ENCODE measurements at regions not wholly inside any gene's neighbourhood (a gene's known extent, or its start where the extent isn't known, plus 50 kb on each side); places are given as distances from the start of the nearest gene placed in this dataset.

DNA sequence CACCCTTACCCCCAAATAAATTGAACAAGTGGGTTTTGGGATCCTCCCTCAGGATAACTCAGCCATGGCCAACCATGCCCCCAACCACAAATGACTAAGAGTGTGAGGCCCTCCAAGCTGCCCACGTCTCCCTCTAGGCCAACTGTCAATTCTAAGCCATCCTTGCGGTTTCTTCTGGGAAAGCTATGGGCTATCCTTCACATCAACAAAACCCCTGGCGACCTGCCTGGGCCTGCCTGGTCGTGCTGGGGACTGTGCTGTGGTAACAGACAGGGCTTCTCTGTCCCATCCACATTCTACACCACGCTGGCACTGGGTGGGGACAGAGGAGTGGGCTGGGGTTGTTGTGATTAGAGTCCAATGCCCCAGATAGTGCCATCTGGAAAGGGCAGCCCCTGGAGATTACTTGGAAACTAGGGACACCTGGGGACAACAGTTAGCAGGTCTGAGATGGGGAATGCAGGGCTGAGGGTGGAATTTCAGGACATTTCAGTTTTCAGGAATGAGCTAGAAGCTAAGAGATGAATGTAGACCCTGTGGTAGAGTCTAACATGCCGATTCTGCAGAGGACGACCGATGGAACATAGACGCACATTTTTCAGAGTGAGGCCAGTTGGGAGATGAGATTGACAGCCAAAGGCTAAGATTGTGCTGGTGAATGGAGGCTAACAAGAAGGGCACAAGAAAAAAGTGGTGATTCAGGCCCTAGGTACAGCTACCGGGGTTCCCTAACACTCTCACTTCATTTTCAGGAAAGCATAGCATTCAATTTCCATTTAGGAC lies 131.9 kb downstream of the RASSF10 start:
- H3K9ac ChIP-seq, result no peak overlapping the region
- H3K9me3 Mint-ChIP-seq, result peaks cover 3% of the 10 kb centered on the region
- no peaks in the 10 kb centered on the region for H3K27me3 ChIP-seq
- no peak overlapping the region for H3K4me2 ChIP-seq
- H3K27ac ChIP-seq, result no peak overlapping the region
- H4K20me1 ChIP-seq (ENCODE audit: low read depth), result no peaks in the 10 kb centered on the region
- H3K27ac Mint-ChIP-seq, result peak overlapping the region; percentile 72
- H3K36me3 Mint-ChIP-seq, result no peaks in the 10 kb centered on the region
- no peak overlapping the region for H3K4me3 ChIP-seq
- TF ChIP-seq EZH2 (IDR thresholded peaks at IDR 0.05), result no peak
- no peak for TF ChIP-seq EZH2phosphoT487 (IDR thresholded peaks at IDR 0.05)
- TF ChIP-seq, protein P1, sequence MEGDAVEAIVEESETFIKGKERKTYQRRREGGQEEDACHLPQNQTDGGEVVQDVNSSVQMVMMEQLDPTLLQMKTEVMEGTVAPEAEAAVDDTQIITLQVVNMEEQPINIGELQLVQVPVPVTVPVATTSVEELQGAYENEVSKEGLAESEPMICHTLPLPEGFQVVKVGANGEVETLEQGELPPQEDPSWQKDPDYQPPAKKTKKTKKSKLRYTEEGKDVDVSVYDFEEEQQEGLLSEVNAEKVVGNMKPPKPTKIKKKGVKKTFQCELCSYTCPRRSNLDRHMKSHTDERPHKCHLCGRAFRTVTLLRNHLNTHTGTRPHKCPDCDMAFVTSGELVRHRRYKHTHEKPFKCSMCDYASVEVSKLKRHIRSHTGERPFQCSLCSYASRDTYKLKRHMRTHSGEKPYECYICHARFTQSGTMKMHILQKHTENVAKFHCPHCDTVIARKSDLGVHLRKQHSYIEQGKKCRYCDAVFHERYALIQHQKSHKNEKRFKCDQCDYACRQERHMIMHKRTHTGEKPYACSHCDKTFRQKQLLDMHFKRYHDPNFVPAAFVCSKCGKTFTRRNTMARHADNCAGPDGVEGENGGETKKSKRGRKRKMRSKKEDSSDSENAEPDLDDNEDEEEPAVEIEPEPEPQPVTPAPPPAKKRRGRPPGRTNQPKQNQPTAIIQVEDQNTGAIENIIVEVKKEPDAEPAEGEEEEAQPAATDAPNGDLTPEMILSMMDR (IDR thresholded peaks at IDR 0.05), result no peak
- H3K79me2 ChIP-seq (ENCODE audit: low read depth), result no peaks in the 10 kb centered on the region
- peaks cover 4% of the 10 kb centered on the region for H3K27me3 Mint-ChIP-seq (ENCODE audit: insufficient read depth, low read depth)
- H3K4me3 Mint-ChIP-seq, result no peak overlapping the region
- no peak for DNase-seq (ENCODE audit: low spot score)
- peaks cover 7% of the 10 kb centered on the region for H3K4me1 ChIP-seq
- no peaks in the 10 kb centered on the region for H3K36me3 ChIP-seq
- H2AFZ ChIP-seq (replicated peaks), result no peak overlapping the region
- H3K9me3 ChIP-seq (ENCODE audit: low read depth), result no peaks in the 10 kb centered on the region
- peaks cover 3% of the 10 kb centered on the region for H3F3A ChIP-seq (ENCODE audit: low read depth)
- peaks cover 16% of the 10 kb centered on the region for H3K4me1 Mint-ChIP-seq

DNA sequence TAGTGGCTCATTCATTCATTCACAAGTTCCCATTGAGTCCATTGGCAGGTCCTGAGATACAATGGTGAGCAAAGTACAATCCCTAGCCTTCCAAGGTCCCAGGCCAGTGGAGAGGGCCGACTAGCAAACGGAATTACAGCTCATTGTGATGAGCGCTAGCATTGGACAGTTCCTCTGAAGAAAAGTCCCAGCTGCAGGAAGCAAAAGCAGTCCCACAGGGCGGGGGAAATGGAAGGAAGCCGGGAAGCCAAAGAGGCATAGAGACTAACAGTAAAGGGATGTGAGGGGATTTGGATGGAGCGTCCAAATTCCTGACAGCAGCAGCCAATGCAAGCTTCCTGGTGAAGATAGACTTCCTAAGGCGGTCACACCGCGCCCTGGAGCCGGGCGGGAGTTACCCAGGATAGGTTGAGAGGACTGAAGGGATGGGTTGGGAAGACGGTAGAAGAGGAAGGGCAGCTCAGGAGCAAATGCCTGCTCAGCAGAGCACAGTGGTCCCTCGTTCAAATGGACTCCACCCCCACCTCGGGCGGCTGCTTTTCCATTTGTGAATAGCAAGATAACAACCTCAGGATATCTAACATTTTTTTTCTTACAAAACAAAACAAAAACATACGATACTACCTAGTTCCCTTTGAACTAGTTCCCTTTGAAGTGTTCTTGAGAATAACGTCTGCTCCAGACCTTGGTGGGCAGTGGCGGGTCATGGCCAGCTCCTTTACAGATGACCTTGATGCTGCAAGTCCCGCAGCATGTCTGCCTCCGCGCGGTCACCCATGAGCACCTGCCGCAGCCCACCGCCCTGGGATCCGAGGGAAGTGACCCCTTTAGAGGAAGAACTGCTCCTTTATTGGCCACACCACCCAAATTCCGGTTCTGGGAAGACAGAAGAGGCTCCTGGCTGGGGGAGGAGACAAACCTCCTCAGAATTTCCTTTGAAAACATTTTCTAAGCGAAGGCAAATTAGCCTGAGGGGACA lies 132.9 kb downstream of the RASSF10 start:
- peaks cover 4% of the 10 kb centered on the region for H3K27me3 Mint-ChIP-seq (ENCODE audit: insufficient read depth, low read depth)
- DNase-seq (ENCODE audit: low spot score), result no peak
- Histone ChIP-seq H3K4me3 (no peak overlapping the region), H3K9ac (no peak overlapping the region), H3K36me3 (no peaks in the 10 kb centered on the region), H3K4me2 (no peak overlapping the region), H3K79me2 (ENCODE audit: low read depth) (no peaks in the 10 kb centered on the region), H3K27me3 (no peaks in the 10 kb centered on the region), H3K27ac (no peak overlapping the region), H2AFZ (replicated peaks) (no peak overlapping the region), H3F3A (ENCODE audit: low read depth) (no peaks in the 10 kb centered on the region), H4K20me1 (ENCODE audit: low read depth) (no peaks in the 10 kb centered on the region), H3K9me3 (ENCODE audit: low read depth) (no peaks in the 10 kb centered on the region), H3K4me1 (no peaks in the 10 kb centered on the region)
- peaks cover 3% of the 10 kb centered on the region for H3K9me3 Mint-ChIP-seq
- H3K4me3 Mint-ChIP-seq, result no peak overlapping the region
- TF ChIP-seq, protein P1 (IDR thresholded peaks at IDR 0.05), result no peak
- H3K36me3 Mint-ChIP-seq, result no peaks in the 10 kb centered on the region
- peak overlapping the region; percentile 11 for H3K27ac Mint-ChIP-seq
- peaks cover 9% of the 10 kb centered on the region for H3K4me1 Mint-ChIP-seq

DNA sequence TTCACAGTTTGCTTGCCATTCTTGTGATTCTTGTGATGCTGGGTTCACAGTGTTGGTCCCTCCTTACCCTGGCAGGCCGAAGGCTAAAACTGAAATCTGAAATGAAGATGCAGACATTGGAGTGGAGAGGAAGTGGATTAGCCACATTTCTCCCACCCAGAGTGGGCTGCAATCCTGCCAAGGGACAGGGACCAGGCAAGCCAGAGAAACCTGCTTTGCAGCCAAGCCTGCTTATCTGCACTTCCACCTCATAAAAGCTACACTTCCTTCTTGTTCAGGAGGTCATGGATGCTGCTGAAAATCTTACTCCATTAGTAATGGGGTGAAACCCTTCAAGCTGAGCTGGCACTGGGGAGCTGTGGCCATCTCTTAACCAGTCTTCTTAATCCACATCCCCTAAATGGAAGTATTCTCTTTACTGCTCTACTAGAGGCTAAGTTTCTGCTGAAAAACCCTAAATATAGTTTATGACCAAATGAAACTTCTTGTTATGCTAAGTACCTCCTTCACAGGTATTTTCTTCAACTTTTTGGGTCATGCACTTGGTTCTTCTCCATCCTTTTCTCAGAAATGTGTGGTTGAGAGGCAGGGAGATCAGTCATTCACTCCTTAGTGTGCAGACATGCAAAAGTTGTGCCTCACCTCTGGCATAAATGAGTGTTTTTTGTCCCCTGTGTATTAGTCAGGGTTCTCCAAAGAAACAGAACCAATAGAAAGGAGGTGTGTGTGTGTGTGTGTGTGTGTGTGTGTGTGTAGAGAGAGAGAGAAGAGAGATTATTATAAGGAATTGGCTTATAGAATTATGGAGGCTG lies 133.9 kb upstream of the BMAL1 start:
- Histone ChIP-seq H3K9me3 (ENCODE audit: low read depth) (no peaks in the 10 kb centered on the region), H3K27ac (no peak overlapping the region), H2AFZ (replicated peaks) (no peak overlapping the region), H3F3A (ENCODE audit: low read depth) (no peaks in the 10 kb centered on the region), H3K4me1 (no peaks in the 10 kb centered on the region), H3K9ac (no peak overlapping the region), H3K27me3 (no peaks in the 10 kb centered on the region), H3K4me2 (no peak overlapping the region), H3K4me3 (no peak overlapping the region), H3K79me2 (ENCODE audit: low read depth) (no peaks in the 10 kb centered on the region), H4K20me1 (ENCODE audit: low read depth) (no peaks in the 10 kb centered on the region), H3K36me3 (no peaks in the 10 kb centered on the region)
- no peak for DNase-seq (ENCODE audit: low spot score)
- H3K9me3 Mint-ChIP-seq, result no peaks in the 10 kb centered on the region
- H3K4me1 Mint-ChIP-seq, result peaks cover 5% of the 10 kb centered on the region
- H3K4me3 Mint-ChIP-seq, result no peak overlapping the region
- H3K36me3 Mint-ChIP-seq, result no peaks in the 10 kb centered on the region
- H3K27ac Mint-ChIP-seq, result no peak overlapping the region
- TF ChIP-seq EZH2phosphoT487 (IDR thresholded peaks at IDR 0.05) (no peak), EZH2 (IDR thresholded peaks at IDR 0.05) (no peak)
- TF ChIP-seq, protein P1 (IDR thresholded peaks at IDR 0.05), result no peak
- H3K27me3 Mint-ChIP-seq (ENCODE audit: insufficient read depth, low read depth), result peaks cover 4% of the 10 kb centered on the region
